Thyroid gland (tissue), 4 donors: ENCODE measurements at regions not wholly inside any gene's neighbourhood (a gene's known extent, or its start where the extent isn't known, plus 50 kb on each side); places are given as distances from the start of the nearest gene placed in this dataset.
"Not testable (repeated sequence)": the region's sequence is repeated elsewhere in the genome, so short reads cannot be mapped to it uniquely, and the experiment has no call there.

ENCODE experiments used
- DNase-seq, 2 donors: peaks; one replicate each; pipeline ENCODE4 v3.0.0-alpha.2; 2019
- H3K27ac ChIP-seq, 3 donors: fragments of 200-600 bp; sonication (generic); 1 replicate in 2 of 3; 2 replicates in 1 of 3; pipeline ENCODE4 v1.5.1; 2016 to 2019; ENCODE audit warnings: mild to moderate bottlenecking in 1 of 3, moderate library complexity in 1 of 3
- H3K27me3 ChIP-seq: fragments of 200-600 bp; sonication (generic); one replicate; pipeline ENCODE4 v1.5.1; 2019
- H3K36me3 ChIP-seq, 2 donors: fragments of 200-600 bp; sonication (generic); one replicate each; pipeline ENCODE4 v1.5.1; 2016 to 2019
- H3K4me1 ChIP-seq, 2 donors: fragments of 200-600 bp; sonication (generic); one replicate each; pipeline ENCODE4 v1.5.1; 2017 to 2019
- H3K4me3 ChIP-seq, 3 donors: fragments of 200-600 bp; sonication (generic); replicated peaks in 1 of 3; 1 replicate in 2 of 3; 2 replicates in 1 of 3; pipeline ENCODE4 v1.5.1; 2016; ENCODE audit warnings: mild to moderate bottlenecking in 1 of 3
- H3K9me3 ChIP-seq: fragments of 200-600 bp; sonication (generic); one replicate; pipeline ENCODE4 v1.5.1; 2017
- CTCF ChIP-seq, 6 experiments: fragments of 200-600 bp in 3 of 6; fragments of 450-650 bp in 3 of 6; sonication (generic) in 3 of 6; IDR thresholded peaks; one replicate each; pipeline ENCODE4 v1.5.1; 2016 to 2019; ENCODE audit warnings: antibody characterized with exemption in 6 of 6, mild to moderate bottlenecking in 2 of 6, inconsistent platforms in 1 of 6, moderate library complexity in 1 of 6
- POLR2A ChIP-seq, 2 donors: fragments of 450-650 bp; IDR thresholded peaks; one replicate each; pipeline ENCODE4 v1.6.1; 2017; ENCODE audit warnings: antibody characterized with exemption in 2 of 2, mild to moderate bottlenecking in 2 of 2, moderate library complexity in 1 of 2
- WGBS, 2 donors: methylation state at CpG; one replicate each; pipeline ENCODE4 v1.1.5; 2017; 5-methylcytosine and 5-hydroxymethylcytosine counted together
- intact Hi-C: fragments of 100-400 bp; cut with DNase I; formaldehyde crosslinking; loops from one replicate; pipeline ENCODE4 v1.15.1; 2023

- Histone ChIP-seq H3K4me1 (no peaks in the 10 kb centered on the region), H3K36me3 (no peaks in the 10 kb centered on the region), H3K27me3 (no peaks in the 10 kb centered on the region), H3K4me3 (no peak overlapping the region), H3K9me3 (no peaks in the 10 kb centered on the region), H3K27ac (no peak overlapping the region)
- DNase-seq = no peak
- no peak for TF ChIP-seq POLR2A (IDR thresholded peaks at IDR 0.05)
- TF ChIP-seq CTCF (IDR thresholded peaks at IDR 0.05) = no peak
- intact Hi-C loops = no loop called here
Measured at GRCh38 chrY:12212394-12212793, 488.6 kb upstream of the USP9Y start.

GRCh38 chrY:12215564-12216022 lies 485.4 kb upstream of the USP9Y start:
- H3K27me3 ChIP-seq = no peaks in the 10 kb centered on the region
- no peaks in the 10 kb centered on the region for H3K9me3 ChIP-seq
- intact Hi-C loops = no loop called here
- no peaks in the 10 kb centered on the region for H3K36me3 ChIP-seq
- no peak for TF ChIP-seq POLR2A (IDR thresholded peaks at IDR 0.05)
- no peak for TF ChIP-seq CTCF (IDR thresholded peaks at IDR 0.05)
- H3K4me3 ChIP-seq = no peak overlapping the region
- DNase-seq = no peak
- H3K4me1 ChIP-seq = no peaks in the 10 kb centered on the region
- H3K27ac ChIP-seq = no peak overlapping the region

- no peaks in the 10 kb centered on the region for H3K4me1 ChIP-seq
- TF ChIP-seq CTCF (IDR thresholded peaks at IDR 0.05) = no peak
- no peak for TF ChIP-seq POLR2A (IDR thresholded peaks at IDR 0.05)
- no peak overlapping the region for H3K27ac ChIP-seq
- intact Hi-C loops = no loop called here
- no peak for DNase-seq
- H3K36me3 ChIP-seq = no peaks in the 10 kb centered on the region
- H3K4me3 ChIP-seq = no peak overlapping the region
- no peaks in the 10 kb centered on the region for H3K9me3 ChIP-seq
- no peaks in the 10 kb centered on the region for H3K27me3 ChIP-seq
- 13 to 40% methylated on average over 1 of the region's 1 CpG for WGBS, 2 donors
Measured at GRCh38 chrY:12230921-12231320, 470.1 kb upstream of the USP9Y start.

GRCh38 chrY:12236399-12236798 lies 464.6 kb upstream of the USP9Y start:
- no peaks in the 10 kb centered on the region for H3K4me1 ChIP-seq
- H3K4me3 ChIP-seq = no peak overlapping the region
- no peaks in the 10 kb centered on the region for H3K27me3 ChIP-seq
- no peak for DNase-seq
- no peak for TF ChIP-seq POLR2A (IDR thresholded peaks at IDR 0.05)
- H3K36me3 ChIP-seq = no peaks in the 10 kb centered on the region
- intact Hi-C loops = no loop called here
- H3K27ac ChIP-seq = no peak overlapping the region
- H3K9me3 ChIP-seq = no peaks in the 10 kb centered on the region
- 81 to 90% methylated on average over 4 of the region's 4 CpGs for WGBS, 2 donors

- not testable (repeated sequence) for H3K36me3 ChIP-seq, H3K27ac ChIP-seq
- 36 to 53% methylated on average over 2 of the region's 2 CpGs for WGBS, 2 donors
Measured at GRCh38 chrY:12240326-12240725, 460.7 kb upstream of the USP9Y start.

GRCh38 chrY:12244146-12244545 lies 456.9 kb upstream of the USP9Y start:
- no peak overlapping the region for H3K4me3 ChIP-seq
- 33 to 70% methylated on average over 1 of the region's 1 CpG for WGBS, 2 donors
- intact Hi-C loops = no loop called here
- DNase-seq = no peak
- H3K9me3 ChIP-seq = no peaks in the 10 kb centered on the region
- no peak for TF ChIP-seq POLR2A (IDR thresholded peaks at IDR 0.05)
- TF ChIP-seq CTCF (IDR thresholded peaks at IDR 0.05) = no peak
- H3K4me1 ChIP-seq = no peaks in the 10 kb centered on the region
- no peaks in the 10 kb centered on the region for H3K36me3 ChIP-seq
- H3K27me3 ChIP-seq = no peaks in the 10 kb centered on the region
- H3K27ac ChIP-seq = no peak overlapping the region

More at GRCh38 chrY:12240326-12240725, 460.7 kb upstream of the USP9Y start:
- intact Hi-C loops, H3K27me3 ChIP-seq, DNase-seq, H3K9me3 ChIP-seq, H3K4me1 ChIP-seq, H3K4me3 ChIP-seq: not testable (repeated sequence)
